IPS DF 19.7 (cell line): ENCODE measurements at regions not wholly inside any gene's neighbourhood (a gene's known extent, or its start where the extent isn't known, plus 50 kb on each side); places are given as distances from the start of the nearest gene placed in this dataset.

Experiments used
- DNase-seq: peaks from one replicate; pipeline ENCODE4 v3.0.0-alpha.2; 2013; ENCODE audit warnings: low read depth, low spot score

DNA sequence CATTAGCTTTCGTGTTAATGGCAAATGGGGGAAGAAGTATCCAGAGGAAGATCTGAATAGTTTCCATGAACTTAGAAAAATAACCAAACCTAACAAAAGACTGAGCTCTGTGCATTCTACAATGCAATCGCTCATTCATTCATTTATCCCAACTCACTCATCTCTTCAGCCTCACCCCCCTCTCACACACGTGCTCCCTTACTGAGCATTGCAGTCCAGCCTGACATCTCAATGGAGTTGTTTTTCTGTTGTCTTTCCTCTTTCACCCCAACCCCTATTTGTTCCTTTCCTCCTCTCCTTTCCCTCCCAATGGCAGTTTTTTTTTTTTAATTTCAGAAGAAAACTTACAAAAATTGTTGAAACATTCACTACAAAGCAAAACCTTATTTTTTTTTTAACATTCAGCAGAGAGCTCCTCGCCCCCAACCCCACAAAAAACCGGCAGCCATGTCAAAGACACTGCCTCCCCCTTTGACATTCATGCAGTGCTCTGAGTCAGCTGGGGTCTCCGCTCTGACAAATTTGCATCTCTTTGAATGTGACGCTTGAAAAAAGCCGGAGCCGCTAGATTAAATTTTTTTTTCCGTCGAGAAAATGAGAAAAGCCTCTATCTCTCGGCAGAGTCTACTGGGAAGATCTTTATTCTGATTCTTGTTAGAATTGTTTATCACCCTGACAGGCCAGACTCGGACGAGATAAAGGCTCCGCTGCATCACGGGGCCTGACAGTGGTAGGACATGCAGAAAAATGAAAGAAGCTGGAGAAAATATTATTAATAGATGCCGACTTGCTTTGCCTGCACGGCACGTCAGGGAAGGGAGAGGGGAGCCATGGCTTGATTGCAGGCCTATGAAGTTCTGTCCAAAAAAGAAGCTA lies 775.6 kb downstream of the VRK1 start:
- DNase-seq: no peak

DNA sequence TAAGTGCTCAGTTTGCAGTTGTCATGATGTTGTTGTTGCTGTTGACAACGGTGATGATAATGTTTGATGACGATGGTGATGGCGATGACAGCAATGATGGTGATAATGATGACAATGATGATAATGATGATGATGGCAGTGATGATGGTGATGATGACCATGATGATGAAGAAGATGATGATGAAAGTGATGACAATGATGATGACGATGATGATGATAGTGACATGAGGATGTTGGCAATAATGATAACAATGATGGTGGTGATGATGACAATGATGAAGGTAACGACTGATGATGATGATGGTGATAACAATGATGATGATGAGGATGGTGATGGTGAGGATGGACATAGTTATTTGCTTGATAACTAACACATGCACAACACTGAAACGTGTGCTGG lies 778.5 kb downstream of the VRK1 start:
- DNase-seq: no peak

DNA sequence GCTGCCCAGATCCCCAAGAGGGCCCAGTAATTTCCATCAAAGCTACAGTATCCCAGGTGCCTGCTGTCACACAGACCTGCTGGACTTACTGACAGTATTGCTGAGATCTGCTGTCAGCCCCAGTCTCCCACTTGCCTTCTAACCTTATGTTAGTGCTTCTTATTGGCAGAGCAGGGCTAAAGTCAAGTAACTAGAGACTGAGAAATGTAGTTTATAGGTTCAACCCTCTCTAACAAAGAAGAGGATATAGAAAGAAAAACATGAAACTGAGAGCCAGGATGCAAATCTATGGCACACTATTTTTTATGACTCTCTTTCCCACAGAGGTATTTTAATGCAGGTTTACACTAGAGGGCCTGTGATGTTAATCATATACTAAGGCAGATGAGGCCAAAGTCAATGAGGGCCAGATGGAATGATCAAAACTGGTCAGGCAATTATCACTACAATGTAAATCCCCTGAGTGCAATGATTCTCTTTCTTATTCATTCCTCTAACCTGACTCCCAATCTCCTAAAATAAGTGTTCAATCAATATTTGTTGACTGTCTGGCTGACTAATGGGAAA lies 781.9 kb downstream of the VRK1 start:
- DNase-seq: no peak

DNA sequence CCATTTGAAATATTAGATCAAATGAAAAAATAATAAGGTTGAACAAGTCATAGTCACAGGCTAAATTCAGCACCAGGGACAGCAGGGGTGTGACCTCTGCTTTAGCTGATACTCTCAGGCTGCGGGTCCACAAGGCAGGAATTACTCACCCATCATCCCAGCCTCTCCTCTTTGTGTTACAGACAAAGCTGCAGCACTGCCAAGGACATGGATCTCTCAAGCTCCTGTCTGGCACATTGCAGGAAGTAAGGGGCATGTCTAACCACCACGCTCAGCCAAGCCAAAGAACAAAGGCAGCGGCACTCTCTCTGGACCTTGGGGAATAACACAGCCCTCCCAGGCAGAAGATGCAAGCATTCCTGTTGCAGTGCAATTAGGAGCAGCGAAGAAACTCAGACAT lies 783.8 kb downstream of the VRK1 start:
- DNase-seq: peak; percentile 15

DNA sequence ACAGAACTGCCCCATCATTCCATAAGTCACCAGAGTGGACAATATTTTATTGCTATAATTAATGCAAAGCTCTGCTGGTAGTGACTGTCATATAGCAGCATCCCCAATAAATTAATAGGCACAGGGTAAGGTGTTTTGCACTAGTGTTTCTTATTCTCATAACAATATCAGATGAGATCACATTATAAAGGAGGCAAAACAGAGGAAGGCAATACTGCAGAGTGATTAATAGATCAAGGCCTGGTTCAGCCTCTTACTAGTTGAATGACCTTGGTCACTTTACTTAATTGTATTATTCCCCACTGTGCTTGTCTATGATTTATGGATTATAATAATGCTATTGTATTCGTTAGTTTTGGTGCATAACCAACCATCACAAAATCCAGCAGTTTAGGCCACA lies 784.8 kb downstream of the VRK1 start:
- no peak for DNase-seq

DNA sequence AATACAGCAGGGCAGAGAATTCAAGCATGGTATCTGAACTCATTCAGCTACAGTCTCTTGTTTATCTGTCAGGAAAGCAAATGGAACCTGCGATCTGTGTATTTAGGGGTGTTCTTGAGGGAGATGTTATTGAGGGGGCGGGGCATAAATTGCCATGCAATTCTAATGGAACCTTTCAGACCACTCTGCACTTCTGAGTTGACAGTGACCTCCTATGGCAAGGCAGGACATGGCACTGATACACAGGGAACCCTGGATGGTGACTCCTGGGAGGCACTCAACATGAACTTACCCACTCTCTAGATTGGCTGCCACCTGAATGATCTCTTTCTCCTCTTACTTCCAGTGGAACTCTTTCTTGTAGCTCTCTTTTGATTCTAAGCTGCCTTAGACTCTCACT lies 787.3 kb downstream of the VRK1 start:
- DNase-seq: peak; percentile 12

DNA sequence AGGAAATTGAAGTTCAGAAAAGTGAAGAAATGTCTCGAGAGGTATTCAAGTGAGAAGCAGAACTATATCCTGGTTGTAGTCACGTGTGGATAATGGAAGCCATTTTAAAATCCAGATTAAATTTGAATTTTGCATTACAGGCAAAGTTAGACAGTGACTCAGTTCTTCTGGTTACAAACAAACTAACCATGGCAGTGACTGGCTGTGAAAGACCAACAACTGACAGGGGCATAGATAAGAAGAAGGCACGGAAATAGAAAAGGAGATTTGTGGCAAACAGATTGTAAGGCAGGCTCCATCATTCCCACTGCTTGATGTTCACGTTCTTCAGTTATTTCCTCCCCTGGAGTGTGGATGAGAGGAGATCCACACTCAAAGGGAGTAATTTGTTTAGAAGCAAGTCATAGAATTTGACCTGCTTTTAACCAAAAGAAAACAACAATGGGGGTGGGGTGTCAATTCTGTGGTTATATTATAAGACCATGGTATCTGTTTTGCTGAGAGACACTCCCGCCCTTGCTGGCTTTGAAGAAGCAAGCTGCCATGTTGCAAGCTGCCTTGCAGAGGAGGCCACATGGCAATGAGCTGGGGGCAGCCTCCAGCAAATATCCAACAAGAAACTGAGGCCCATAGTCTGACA lies 795.3 kb downstream of the VRK1 start:
- no peak for DNase-seq

DNA sequence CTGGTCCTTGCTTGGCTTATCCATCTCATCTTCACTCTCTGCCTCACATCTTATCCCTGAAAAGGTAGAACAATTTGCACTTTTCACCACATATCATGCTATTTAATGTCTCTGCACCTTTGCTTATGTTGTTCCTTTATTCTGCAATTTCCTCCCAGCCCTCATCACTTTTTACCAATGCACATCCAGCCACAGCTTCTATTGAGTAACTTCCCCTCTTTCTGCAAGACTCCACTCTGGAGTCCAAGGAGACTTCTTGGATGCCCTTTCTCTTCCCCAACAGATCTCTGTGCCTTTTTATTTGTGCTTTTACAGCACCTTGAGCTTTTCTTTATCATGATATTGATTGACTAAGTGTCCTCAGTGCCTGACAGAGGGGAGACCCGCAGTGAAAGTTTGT lies 797.1 kb downstream of the VRK1 start:
- no peak for DNase-seq

DNA sequence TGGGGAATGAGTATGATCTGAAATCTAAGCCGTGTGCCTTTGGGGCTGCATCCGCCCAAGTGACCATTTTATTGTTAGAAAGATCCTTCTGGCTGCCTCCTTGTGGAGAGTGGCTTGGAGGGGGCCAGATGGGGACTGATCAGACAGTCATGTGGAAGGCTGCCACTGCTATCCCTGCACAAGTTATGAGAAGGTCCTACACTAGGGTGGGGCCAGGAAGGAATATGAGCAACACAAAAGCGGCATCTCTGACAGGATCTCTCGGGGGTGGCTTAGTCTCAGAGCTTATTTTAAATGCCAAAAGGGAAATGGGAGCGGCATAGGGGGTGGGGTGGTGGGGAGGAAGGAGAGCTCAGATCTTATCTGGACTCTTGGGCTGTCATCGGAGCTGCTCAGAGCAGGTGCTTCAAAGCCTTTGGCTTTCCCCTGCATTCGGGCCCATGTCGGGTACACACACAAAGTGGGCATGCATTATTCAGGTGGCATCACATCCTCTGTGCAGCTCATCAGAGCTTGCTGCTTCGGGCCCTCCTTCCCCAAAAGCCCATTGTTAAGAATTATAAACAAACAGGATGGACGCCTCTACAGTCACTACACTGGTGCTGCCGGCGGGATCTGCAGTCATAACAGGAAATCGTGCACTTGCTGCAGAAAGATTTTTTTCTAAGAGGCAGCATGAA lies 805.4 kb downstream of the VRK1 start:
- DNase-seq: no peak

DNA sequence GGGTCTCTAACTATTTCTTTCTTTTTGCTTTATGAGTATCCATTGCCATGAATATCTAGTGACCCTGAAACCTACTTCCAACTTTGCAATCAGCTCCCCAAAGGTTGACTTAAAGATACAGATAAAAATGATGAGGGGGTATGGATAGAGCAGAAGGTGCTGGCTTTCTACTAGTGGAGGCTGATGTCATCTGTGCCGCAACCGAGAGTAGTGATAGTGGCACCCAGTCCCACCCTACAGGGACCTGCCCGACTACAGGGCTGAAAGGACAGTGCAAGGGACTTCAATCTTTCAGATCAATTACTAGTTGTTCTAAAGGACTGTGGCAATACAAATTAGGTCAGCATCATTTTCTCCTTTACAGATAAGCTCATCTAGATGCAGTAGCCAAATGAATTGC lies 806.0 kb downstream of the VRK1 start:
- DNase-seq: no peak

DNA sequence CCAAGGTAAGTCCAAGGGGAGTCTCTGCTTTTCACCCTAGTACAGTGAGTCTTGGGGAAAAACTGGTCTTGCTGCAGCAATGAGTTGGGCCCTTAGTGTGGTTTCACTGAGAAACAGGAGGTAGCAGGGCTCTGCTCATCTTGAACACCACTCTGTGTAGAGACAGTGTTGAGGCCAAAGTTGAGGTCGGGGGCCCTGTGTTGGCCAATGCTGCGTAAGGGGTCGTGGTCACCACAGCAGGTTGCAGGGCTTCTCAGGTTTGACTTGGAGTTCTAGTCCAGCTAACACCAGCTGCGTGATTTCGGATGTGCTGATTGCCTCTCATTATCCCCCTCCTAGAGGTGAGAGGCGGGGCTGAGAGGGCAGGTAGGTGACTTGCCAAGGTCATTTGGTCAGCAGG lies 807.5 kb downstream of the VRK1 start:
- DNase-seq: no peak

DNA sequence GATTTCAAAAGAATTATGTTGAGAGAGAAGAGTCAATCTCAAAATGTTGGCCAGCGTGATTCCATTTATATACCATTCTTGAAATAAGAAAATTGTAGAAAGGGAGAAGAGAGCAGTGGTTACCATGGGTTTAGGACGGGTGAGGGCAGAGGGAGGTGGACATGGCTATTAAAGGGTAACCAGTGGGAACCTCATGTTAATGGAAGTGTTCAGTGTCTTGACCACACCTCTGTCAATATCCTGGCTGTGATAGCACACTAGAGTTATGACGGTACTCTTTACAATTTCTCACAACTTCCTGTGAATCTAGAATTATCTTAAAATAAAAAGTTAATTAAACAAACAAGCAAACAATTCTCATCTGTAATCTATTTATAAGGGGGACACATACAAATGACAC lies 821.2 kb downstream of the VRK1 start:
- no peak for DNase-seq

DNA sequence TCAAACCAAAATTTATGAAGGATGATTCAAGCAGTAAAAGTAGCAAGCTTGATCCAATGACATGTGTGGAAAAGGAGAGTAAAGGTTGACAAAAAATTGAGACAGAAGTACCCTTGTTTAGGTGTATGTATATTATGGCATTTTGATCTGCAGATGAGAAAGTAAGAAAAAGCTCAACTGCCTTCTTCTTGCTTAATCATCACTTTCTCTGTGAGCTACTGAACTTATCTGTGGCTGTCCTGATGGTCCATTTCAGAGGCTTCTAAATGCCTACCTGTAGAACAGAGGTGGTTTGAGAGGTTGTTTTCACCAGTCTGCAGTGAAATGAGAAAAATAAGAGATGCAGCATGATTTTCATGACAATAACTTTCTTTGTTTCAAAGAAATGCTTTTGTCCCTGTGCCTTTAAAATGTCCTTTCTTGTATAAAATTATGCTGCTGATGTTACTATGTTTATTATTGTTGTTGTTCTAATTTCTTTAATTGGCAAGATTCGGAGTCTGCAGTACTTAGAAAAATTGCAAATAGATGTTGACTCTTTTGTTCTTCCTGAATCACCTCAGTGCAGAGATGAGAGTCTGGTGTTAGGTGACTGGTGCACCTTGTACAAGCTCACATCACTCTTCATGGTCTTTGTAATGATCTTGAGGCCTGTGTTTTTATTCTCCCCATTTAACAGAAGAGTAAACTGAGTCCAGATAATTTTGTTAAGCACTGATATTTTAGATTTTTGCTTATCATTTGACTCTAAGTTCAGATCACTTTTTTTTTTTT lies 821.9 kb downstream of the VRK1 start:
- DNase-seq: no peak

DNA sequence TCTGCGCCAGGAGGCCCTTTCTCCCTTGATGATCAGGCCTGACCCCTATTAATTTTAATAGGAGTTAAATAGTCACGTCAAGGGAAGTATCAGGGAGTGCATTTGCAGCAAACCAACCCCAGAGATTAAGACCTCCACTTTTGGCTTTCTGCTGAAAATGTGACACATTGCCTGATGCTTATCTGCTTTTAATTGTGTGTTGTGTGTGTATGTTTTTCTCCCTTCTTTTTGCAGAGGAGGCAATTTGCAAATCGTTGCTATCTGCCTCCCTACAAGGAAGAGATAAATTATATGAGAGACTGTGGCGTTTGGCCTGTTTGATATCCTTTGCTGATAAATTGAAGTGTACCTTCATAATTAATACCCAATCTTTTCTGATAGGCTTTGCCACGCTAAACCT lies 822.9 kb downstream of the VRK1 start:
- no peak for DNase-seq

DNA sequence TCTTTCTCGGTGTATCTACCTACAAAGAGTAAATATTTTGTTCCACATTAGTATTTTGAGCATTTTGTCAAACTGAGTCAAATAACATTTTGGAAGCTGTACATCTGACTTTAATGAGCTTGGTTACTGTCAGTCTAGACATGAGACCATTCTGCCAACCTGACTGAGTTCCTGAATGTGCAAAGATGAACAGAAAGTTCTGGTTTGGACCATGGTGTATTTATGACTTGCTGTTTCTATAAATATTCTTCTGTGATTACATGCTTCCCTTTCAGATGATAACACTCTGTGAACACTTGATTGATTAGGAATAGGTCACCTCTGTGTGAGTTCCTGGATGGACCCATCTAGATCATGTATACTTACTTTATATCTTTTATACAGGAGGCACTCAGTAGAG lies 827.8 kb downstream of the VRK1 start:
- DNase-seq: no peak

DNA sequence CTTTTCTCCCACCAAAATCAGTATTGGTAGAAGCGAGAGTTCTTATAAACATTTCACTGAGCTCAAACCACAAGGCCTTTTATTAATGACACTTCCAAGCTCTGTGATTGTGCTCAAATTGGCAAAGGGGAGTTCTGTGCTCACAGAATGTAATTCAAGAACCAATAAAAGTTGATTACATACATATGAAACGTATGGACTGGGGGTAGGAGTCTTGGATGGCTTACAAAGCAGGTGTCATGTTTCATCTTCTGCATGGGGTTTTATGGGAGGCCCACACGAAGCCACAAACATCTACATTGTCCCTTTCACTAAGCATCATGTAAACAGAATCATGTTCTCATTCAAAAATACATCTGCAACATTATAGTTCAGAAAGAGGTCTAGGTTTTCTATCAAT lies 828.3 kb downstream of the VRK1 start:
- DNase-seq: no peak

DNA sequence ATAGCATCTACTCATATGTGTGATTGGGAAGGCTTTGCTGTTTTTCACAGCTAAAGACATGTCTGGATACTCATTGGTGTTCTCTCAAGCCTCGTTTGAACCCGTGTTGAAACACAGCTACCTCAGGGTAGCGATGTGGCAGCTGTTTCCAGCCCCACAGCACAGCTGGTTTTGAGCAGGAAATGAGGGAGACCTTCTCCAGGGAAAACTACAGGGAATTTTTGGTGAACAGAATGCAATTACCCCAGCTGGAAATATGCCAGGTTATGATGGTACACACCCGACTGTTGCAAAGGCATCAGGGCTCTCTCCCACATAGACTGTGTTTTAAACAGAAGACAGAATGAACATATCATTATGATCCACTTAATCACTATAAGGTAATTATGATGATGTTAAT lies 828.9 kb downstream of the VRK1 start:
- DNase-seq: no peak

DNA sequence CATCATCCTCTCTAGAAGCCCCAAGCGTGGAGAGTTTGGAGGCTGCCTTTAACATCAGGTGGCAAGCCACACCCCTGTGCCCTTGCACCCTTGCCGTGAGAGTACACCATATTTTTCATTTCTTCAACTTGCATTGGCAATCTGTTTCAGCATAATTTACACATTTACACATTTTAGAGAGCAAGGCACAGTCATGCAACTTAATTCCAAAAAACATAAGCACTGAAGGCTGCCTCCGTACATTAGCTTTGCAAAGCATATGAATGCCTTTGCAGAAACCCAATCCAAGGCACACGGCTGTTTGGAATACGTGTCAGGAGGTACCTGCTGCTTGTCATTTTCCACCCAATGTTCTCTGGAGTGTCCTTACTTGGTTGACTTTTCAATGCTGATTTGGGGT lies 833.1 kb downstream of the VRK1 start:
- DNase-seq: no peak

DNA sequence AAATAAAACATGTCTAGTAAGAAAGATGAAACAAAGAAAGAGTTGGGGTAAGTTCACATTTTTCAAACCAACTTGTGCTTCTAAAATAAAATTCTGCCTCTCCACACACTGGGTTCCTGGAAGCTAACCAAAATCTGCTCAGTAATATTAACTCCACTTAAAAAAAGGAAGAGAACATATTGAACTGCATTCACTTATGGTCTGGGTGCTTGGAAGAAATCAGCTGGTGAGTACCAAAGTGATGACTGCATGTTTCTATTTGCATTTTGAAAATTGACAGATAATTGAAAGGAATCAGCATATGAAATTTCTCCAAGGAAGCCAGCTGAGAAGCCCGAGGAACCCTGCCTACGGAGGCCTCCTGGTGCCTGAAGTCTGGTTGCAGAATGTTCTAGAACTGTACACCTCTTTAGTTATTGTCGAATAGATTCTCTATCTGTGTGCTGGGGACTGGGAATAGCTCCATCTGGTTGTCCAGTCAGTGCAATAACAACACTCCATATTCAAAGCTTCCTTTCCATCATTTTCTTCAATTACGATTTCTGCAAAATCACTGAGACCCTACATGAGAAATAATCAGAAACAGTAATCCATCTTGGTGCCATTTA lies 836.1 kb downstream of the VRK1 start:
- no peak for DNase-seq

DNA sequence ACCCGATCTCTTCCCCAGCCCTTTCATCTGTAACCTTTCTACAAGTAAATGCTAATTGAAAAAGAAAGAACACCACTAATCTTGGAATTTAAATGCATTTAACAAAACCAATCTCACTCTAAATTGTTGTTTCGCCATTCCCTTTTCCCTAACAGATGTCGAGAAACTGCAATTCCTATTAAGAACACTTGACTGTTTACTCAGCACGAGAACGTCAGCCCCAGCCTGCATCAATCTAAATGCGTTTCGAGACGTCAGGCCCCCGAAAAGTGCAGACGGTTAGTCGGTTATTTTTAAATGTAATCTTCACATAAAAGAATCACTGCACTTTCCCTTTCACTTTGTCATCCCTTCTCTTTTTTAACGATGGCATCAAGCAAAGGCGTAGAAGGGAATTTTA lies 837.6 kb downstream of the VRK1 start:
- no peak for DNase-seq

DNA sequence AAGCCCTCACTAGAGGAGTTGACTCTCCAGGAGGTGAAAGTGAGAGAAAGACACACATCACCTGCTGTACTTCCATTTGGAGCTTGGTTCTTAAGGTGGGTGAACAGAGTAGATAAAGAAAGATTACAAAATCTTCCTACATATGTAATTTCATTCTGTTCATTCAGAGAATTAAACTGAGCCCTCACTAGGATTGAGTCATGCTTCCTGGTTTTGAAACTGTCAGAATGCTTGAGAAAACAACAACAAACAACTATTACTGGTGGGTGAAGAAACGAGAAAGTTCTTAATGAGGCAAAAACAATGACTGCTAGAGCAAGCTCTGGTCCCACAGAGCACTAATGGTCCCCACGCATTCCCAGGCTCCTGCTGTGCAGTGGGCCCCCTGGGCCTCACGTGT lies 841.7 kb downstream of the VRK1 start:
- DNase-seq: no peak
